ENCODE measurements at regions not wholly inside any gene's neighbourhood (a gene's known extent, or its start where the extent isn't known, plus 50 kb on each side); places are given as distances from the start of the nearest gene placed in this dataset.

- TF ChIP-seq CTCF (conservative IDR thresholded peaks at IDR 0.05) (no peak), ZFX (IDR thresholded peaks at IDR 0.05) (no peak)
Observed at GRCh38 chr18:45399643-45400042, 215.6 kb upstream of the SLC14A2 start.

Measured in C4-2B (cell line).